ENCODE measurements at regions not wholly inside any gene's neighbourhood (a gene's known extent, or its start where the extent isn't known, plus 50 kb on each side); places are given as distances from the start of the nearest gene placed in this dataset.

- TF ChIP-seq CTCF (IDR thresholded peaks at IDR 0.05), result no peak
- H3K27me3 ChIP-seq, result no peaks in the 10 kb centered on the region
- H3K4me1 ChIP-seq, result peaks cover 0 to 25% (median 12%) of the 10 kb centered on the region in 4 donors
- no peak overlapping the region for H3K27ac ChIP-seq
- no peak for DNase-seq
- intact Hi-C loops (cut with DNase I; ENCODE audit: low total_unique reads), result no loop called here
- H3K9me3 ChIP-seq, result no peaks in the 10 kb centered on the region
- H3K4me3 ChIP-seq, result no peak overlapping the region
- H3K36me3 ChIP-seq, result no peaks in the 10 kb centered on the region
These were observed 174.0 kb upstream of the NREP start for GRCh38 chr5:111930905-111931461.

GRCh38 chr5:111930449-111930848 is 173.5 kb upstream of the NREP start:
- H3K4me3 ChIP-seq, result no peak overlapping the region
- no peak for DNase-seq
- TF ChIP-seq CTCF (IDR thresholded peaks at IDR 0.05), result no peak
- intact Hi-C loops (cut with DNase I; ENCODE audit: low total_unique reads), result no loop called here
- no peaks in the 10 kb centered on the region for H3K27me3 ChIP-seq
- no peaks in the 10 kb centered on the region for H3K36me3 ChIP-seq
- no peaks in the 10 kb centered on the region for H3K9me3 ChIP-seq
- H3K4me1 ChIP-seq, result peaks cover 0 to 25% (median 12%) of the 10 kb centered on the region in 4 donors
- H3K27ac ChIP-seq, result no peak overlapping the region

GRCh38 chr5:111929867-111930266 is 172.9 kb upstream of the NREP start:
- Histone ChIP-seq H3K4me3 (no peak overlapping the region), H3K27me3 (no peaks in the 10 kb centered on the region), H3K36me3 (no peaks in the 10 kb centered on the region), H3K27ac (no peak overlapping the region), H3K9me3 (no peaks in the 10 kb centered on the region), H3K4me1 (peaks cover 0 to 25% (median 12%) of the 10 kb centered on the region in 4 donors)
- DNase-seq, result peak in 1 of 2 donors; percentile 21
- intact Hi-C loops (cut with DNase I; ENCODE audit: low total_unique reads), result no loop called here
- no peak for TF ChIP-seq CTCF (IDR thresholded peaks at IDR 0.05)

- no peak overlapping the region for H3K27ac ChIP-seq
- no peaks in the 10 kb centered on the region for H3K27me3 ChIP-seq
- DNase-seq, result no peak
- intact Hi-C loops (cut with DNase I; ENCODE audit: low total_unique reads), result no loop called here
- no peaks in the 10 kb centered on the region for H3K9me3 ChIP-seq
- no peak for TF ChIP-seq CTCF (IDR thresholded peaks at IDR 0.05)
- H3K4me3 ChIP-seq, result no peak overlapping the region
- peaks cover 0 to 25% (median 12%) of the 10 kb centered on the region in 4 donors for H3K4me1 ChIP-seq
- H3K36me3 ChIP-seq, result no peaks in the 10 kb centered on the region
These were observed 172.3 kb upstream of the NREP start for GRCh38 chr5:111929261-111929660.

- Histone ChIP-seq H3K27me3 (no peaks in the 10 kb centered on the region), H3K4me3 (no peak overlapping the region), H3K4me1 (peaks cover 0 to 25% (median 12%) of the 10 kb centered on the region in 4 donors), H3K27ac (no peak overlapping the region), H3K9me3 (no peaks in the 10 kb centered on the region), H3K36me3 (no peaks in the 10 kb centered on the region)
- intact Hi-C loops (cut with DNase I; ENCODE audit: low total_unique reads), result no loop called here
- no peak for DNase-seq
- no peak for TF ChIP-seq CTCF (IDR thresholded peaks at IDR 0.05)
These were observed 171.5 kb upstream of the NREP start for GRCh38 chr5:111928511-111928910.

GRCh38 chr5:111927191-111927590 is 170.2 kb upstream of the NREP start:
- no peaks in the 10 kb centered on the region for H3K36me3 ChIP-seq
- H3K27me3 ChIP-seq, result no peaks in the 10 kb centered on the region
- TF ChIP-seq CTCF (IDR thresholded peaks at IDR 0.05), result no peak
- no peak overlapping the region for H3K27ac ChIP-seq
- peaks cover 0 to 13% (median 3%) of the 10 kb centered on the region in 4 donors for H3K4me1 ChIP-seq
- H3K9me3 ChIP-seq, result no peaks in the 10 kb centered on the region
- H3K4me3 ChIP-seq, result no peak overlapping the region
- intact Hi-C loops (cut with DNase I; ENCODE audit: low total_unique reads), result no loop called here
- no peak for DNase-seq
